ENCODE measurements at regions not wholly inside any gene's neighbourhood (a gene's known extent, or its start where the extent isn't known, plus 50 kb on each side); places are given as distances from the start of the nearest gene placed in this dataset.
A peak's percentile ranks its signal among the peaks of the same experiment; 100 is the strongest.

DNA sequence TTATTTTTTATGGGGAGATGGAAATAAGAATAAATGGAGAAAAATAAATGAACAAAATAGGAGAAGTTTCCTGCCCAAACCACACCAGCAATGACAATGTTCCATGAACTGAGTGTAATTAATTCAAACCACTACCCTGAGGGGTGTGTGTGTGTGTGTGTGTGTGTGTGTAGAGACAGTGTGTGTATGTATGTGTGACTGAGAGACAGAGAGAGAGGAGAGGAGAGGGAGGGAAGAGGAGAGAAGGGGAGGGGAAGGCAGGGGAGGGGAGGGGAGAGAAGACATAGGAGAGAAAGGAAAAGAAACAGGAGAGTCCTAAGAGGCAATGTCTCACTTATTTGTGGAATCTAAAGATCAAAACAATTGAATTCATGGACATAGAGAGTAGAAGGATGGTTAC is 65.0 kb upstream of the POU2AF1 start:
- Histone ChIP-seq H3K36me3 (no peaks in the 10 kb centered on the region), H3K4me1 (peaks cover 0 to 13% of the 10 kb centered on the region in 2 donors), H3K27ac (no peak overlapping the region), H3K9me3 (no peaks in the 10 kb centered on the region), H3K27me3 (no peaks in the 10 kb centered on the region), H3K4me3 (no peak overlapping the region)
- ATAC-seq (no peak), DNase-seq (no peak)
- TF ChIP-seq, protein P1, sequence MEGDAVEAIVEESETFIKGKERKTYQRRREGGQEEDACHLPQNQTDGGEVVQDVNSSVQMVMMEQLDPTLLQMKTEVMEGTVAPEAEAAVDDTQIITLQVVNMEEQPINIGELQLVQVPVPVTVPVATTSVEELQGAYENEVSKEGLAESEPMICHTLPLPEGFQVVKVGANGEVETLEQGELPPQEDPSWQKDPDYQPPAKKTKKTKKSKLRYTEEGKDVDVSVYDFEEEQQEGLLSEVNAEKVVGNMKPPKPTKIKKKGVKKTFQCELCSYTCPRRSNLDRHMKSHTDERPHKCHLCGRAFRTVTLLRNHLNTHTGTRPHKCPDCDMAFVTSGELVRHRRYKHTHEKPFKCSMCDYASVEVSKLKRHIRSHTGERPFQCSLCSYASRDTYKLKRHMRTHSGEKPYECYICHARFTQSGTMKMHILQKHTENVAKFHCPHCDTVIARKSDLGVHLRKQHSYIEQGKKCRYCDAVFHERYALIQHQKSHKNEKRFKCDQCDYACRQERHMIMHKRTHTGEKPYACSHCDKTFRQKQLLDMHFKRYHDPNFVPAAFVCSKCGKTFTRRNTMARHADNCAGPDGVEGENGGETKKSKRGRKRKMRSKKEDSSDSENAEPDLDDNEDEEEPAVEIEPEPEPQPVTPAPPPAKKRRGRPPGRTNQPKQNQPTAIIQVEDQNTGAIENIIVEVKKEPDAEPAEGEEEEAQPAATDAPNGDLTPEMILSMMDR (IDR thresholded peaks at IDR 0.05) = no peak
- intact Hi-C loops (cut with DNase I) = no loop called here

DNA sequence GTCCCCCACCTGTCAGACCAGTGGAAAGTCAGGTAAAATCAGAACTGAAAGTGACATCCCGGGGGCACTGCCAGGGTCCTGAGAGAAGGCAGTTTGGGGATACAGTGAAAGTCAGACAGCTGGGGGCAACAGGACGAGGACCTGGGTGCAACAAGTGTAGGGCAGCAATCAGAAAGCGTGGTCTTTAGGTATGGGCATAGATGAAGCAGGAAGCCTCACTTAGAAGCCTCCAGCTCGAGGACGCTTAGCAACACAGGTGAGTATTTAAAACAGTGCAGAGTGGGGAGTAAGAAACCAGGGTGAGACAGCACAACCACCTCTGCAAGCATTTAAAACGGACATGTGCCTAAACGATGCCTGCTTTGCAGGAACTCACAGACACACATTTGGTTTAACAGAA is 64.6 kb upstream of the POU2AF1 start:
- intact Hi-C loops (cut with DNase I) = no loop called here
- H3K27me3 ChIP-seq = no peaks in the 10 kb centered on the region
- TF ChIP-seq, protein P1 (IDR thresholded peaks at IDR 0.05) = no peak
- no peak for DNase-seq
- no peak overlapping the region for H3K4me3 ChIP-seq
- ATAC-seq = no peak
- no peaks in the 10 kb centered on the region for H3K36me3 ChIP-seq
- H3K9me3 ChIP-seq = no peaks in the 10 kb centered on the region
- H3K27ac ChIP-seq = no peak overlapping the region
- H3K4me1 ChIP-seq = peaks cover 0 to 13% of the 10 kb centered on the region in 2 donors

DNA sequence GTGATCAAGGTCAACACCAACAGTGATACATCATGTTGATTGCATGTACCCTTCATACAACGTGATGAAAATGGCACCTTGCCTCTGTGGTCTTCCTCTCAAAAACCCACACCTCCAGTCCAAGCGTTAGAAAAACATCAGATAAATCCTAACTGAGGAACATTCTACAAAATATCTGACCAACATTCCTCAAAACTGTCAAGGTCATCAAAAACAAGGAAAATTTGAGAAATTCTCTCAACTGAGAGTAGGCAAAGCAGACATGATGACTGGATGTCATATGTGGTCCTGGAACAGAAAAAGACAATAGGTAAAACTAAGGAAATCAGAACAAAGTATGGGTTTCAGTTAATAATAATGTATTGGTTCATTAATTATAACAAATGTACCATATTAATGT is 64.0 kb upstream of the POU2AF1 start:
- intact Hi-C loops (cut with DNase I) = no loop called here
- Histone ChIP-seq H3K9me3 (no peaks in the 10 kb centered on the region), H3K4me3 (no peak overlapping the region), H3K4me1 (peaks cover 0 to 13% of the 10 kb centered on the region in 2 donors), H3K36me3 (no peaks in the 10 kb centered on the region), H3K27me3 (no peaks in the 10 kb centered on the region), H3K27ac (no peak overlapping the region)
- DNase-seq (no peak), ATAC-seq (no peak)
- TF ChIP-seq, protein P1 (IDR thresholded peaks at IDR 0.05) = no peak

DNA sequence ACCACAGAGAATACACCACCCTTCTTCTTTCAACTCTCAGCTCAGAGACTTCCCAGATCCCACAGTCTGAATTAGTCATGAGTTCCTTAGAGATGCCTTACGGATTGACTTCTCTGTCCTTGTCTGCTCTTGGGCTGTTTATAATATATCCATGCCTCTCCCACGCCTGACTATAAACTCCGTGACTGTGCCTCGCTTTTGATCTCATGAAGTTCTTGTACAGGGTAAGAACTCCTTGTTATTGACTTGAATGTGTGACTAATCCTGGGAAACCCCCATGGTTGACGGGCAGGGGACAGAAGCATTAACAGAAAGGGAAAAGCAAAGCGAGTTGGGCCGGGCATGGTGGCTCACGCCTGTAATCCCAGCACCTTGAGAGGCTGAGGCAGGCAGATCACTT is 62.4 kb upstream of the POU2AF1 start:
- intact Hi-C loops (cut with DNase I) = no loop called here
- Histone ChIP-seq H3K9me3 (no peaks in the 10 kb centered on the region), H3K36me3 (no peaks in the 10 kb centered on the region), H3K27me3 (no peaks in the 10 kb centered on the region), H3K27ac (no peak overlapping the region), H3K4me1 (peaks cover 4 to 20% of the 10 kb centered on the region in 2 donors), H3K4me3 (no peak overlapping the region)
- TF ChIP-seq, protein P1 (IDR thresholded peaks at IDR 0.05) = no peak
- ATAC-seq (peak; percentile 24), DNase-seq (no peak)

DNA sequence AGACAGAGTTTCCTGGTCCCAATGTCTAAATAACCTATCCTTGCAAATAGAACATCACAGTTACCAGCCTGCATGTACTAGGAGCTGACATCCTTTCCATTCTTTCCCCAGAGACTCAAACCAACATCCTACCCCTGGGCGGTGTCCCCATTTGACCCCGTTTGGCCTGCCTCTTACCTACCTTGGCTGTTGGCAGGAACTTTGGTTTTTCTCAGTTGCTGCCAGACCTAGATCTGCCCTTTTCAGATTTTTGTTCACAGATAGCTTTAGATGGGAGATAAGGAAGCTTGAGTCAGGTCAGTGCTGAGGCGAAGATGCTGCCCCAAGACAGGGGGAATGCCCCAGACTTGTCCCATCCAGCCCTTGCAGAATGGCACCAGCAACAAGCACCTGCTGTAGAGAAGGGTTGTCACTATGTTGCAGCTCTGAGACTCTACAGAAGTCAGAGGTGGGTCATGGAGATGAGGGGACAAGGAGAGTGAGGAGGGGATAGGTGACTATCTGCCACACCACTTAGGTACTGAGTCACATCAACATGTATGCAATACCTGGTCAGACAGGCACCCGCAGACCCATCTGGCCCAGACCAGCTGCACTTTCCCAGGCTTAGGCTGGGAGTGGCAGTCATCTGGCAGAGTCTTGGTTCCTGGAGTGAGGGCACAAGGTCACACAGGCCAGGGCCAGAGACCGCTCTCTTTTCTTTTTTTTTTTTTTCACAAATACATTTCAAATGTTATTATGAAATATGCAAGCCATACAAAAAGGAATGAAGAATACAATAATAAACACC is 61.5 kb upstream of the POU2AF1 start:
- Histone ChIP-seq H3K4me1 (peaks cover 4 to 12% of the 10 kb centered on the region in 2 donors), H3K4me3 (no peak overlapping the region), H3K27me3 (no peaks in the 10 kb centered on the region), H3K27ac (no peak overlapping the region), H3K36me3 (no peaks in the 10 kb centered on the region), H3K9me3 (no peaks in the 10 kb centered on the region)
- intact Hi-C loops (cut with DNase I) = no loop called here
- TF ChIP-seq, protein P1 (IDR thresholded peaks at IDR 0.05) = no peak
- DNase-seq = no peak
- ATAC-seq = no peak
